ENCODE measurements at regions not wholly inside any gene's neighbourhood (a gene's known extent, or its start where the extent isn't known, plus 50 kb on each side); places are given as distances from the start of the nearest gene placed in this dataset.

GRCh38 chr4:41329361-41329760 lies 72.6 kb downstream of the UCHL1 start:
- TF ChIP-seq, protein P1, sequence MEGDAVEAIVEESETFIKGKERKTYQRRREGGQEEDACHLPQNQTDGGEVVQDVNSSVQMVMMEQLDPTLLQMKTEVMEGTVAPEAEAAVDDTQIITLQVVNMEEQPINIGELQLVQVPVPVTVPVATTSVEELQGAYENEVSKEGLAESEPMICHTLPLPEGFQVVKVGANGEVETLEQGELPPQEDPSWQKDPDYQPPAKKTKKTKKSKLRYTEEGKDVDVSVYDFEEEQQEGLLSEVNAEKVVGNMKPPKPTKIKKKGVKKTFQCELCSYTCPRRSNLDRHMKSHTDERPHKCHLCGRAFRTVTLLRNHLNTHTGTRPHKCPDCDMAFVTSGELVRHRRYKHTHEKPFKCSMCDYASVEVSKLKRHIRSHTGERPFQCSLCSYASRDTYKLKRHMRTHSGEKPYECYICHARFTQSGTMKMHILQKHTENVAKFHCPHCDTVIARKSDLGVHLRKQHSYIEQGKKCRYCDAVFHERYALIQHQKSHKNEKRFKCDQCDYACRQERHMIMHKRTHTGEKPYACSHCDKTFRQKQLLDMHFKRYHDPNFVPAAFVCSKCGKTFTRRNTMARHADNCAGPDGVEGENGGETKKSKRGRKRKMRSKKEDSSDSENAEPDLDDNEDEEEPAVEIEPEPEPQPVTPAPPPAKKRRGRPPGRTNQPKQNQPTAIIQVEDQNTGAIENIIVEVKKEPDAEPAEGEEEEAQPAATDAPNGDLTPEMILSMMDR (IDR thresholded peaks at IDR 0.05; ENCODE audit: low read depth, low read length): no peak
- no peak for TF ChIP-seq EZH2phosphoT487 (IDR thresholded peaks at IDR 0.05; ENCODE audit: low read depth)

Data from OCI-LY3 (cell line).